ENCODE measurements at regions not wholly inside any gene's neighbourhood (a gene's known extent, or its start where the extent isn't known, plus 50 kb on each side); places are given as distances from the start of the nearest gene placed in this dataset.

- Mint-ChIP-seq H3K9me3 (no peaks in the 10 kb centered on the region), H3K27ac (no peak overlapping the region), H3K4me3 (no peak overlapping the region), H3K36me3 (no peaks in the 10 kb centered on the region), H3K27me3 (peaks cover 18 to 27% of the 10 kb centered on the region in 2 donors), H3K4me1 (peaks cover 0 to 6% of the 10 kb centered on the region in 2 donors)
- ATAC-seq (replicated peaks), result no peak
- no peak for DNase-seq
Measured at GRCh38 chr7:94295850-94296249, 98.8 kb upstream of the COL1A2 start.

- H3K9me3 Mint-ChIP-seq, result no peaks in the 10 kb centered on the region
- H3K4me1 Mint-ChIP-seq, result peaks cover 0 to 6% of the 10 kb centered on the region in 2 donors
- no peak overlapping the region for H3K27ac Mint-ChIP-seq
- no peaks in the 10 kb centered on the region for H3K36me3 Mint-ChIP-seq
- no peak overlapping the region for H3K4me3 Mint-ChIP-seq
- DNase-seq (no peak), ATAC-seq (replicated peaks) (no peak)
- peaks cover 20 to 26% of the 10 kb centered on the region in 2 donors for H3K27me3 Mint-ChIP-seq
Measured at GRCh38 chr7:94296881-94297280, 97.8 kb upstream of the COL1A2 start.

DNA sequence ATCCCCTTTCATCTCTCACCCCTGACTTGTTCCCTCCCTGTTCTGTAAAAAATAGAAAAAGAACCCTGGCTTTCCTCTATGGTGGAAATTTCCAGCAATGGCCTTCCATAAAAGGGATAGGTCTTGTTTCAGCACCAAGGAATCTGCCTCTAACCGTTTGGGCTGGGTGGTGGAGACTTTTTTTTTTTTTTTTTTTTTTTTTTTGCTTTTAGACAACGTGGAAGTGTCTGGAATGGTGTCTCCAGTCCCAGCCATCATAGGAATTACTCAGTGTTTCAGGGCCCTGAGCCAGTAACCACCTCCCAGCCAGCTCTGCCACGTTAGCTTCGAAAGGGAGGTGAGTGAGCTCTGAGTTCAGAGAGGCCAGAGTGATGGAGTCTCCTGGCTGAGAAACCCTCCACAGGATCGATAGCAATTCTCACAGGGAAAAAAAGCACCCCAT lies 97.3 kb upstream of the COL1A2 start:
- no peaks in the 10 kb centered on the region for H3K9me3 Mint-ChIP-seq

DNA sequence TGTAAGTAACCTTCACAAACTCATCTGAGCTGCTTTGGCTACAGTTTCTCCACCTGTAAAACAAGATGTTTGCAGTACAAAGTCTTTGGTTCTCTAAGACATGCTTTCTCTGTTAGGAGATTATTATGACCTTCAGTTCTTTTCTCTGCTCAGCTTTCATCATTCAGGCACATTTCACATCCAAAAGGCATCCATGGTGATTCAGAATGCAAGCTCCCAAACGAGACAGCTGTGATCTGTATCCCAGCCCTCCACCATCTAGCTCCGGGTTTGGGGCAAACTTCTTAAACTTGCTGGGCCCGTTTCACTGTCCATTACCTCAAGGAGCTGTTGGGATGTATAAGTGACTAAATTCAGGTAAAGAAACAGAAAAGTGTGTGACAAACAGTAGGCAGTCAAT lies 95.8 kb upstream of the COL1A2 start:
- Mint-ChIP-seq H3K36me3 (no peaks in the 10 kb centered on the region), H3K4me1 (peaks cover 2 to 6% of the 10 kb centered on the region in 2 donors), H3K27ac (no peak overlapping the region), H3K9me3 (no peaks in the 10 kb centered on the region), H3K4me3 (no peak overlapping the region), H3K27me3 (peaks cover 24 to 26% of the 10 kb centered on the region in 2 donors)
- ATAC-seq (replicated peaks) (no peak), DNase-seq (no peak)

More for the DNA sequence above, 97.3 kb upstream of the COL1A2 start:
- Mint-ChIP-seq H3K27me3 (peaks cover 18 to 24% of the 10 kb centered on the region in 2 donors), H3K4me3 (no peak overlapping the region), H3K4me1 (peaks cover 0 to 6% of the 10 kb centered on the region in 2 donors), H3K36me3 (no peaks in the 10 kb centered on the region), H3K27ac (no peak overlapping the region)
- no peak for ATAC-seq (replicated peaks)
- DNase-seq, result no peak

- Mint-ChIP-seq H3K27me3 (peaks cover 27 to 30% of the 10 kb centered on the region in 2 donors), H3K9me3 (peaks cover 3 to 4% of the 10 kb centered on the region in 2 donors), H3K4me1 (peaks cover 0 to 2% of the 10 kb centered on the region in 2 donors), H3K4me3 (no peak overlapping the region), H3K36me3 (no peaks in the 10 kb centered on the region), H3K27ac (no peak overlapping the region)
- DNase-seq (no peak), ATAC-seq (replicated peaks) (no peak)
Measured at GRCh38 chr7:94300176-94300835, 94.4 kb upstream of the COL1A2 start.

GRCh38 chr7:94301024-94301586 lies 93.6 kb upstream of the COL1A2 start:
- H3K36me3 Mint-ChIP-seq, result no peaks in the 10 kb centered on the region
- no peak overlapping the region for H3K27ac Mint-ChIP-seq
- H3K4me3 Mint-ChIP-seq, result no peak overlapping the region
- DNase-seq (no peak), ATAC-seq (replicated peaks) (no peak)
- H3K27me3 Mint-ChIP-seq, result peaks cover 27 to 34% of the 10 kb centered on the region in 2 donors
- peaks cover 0 to 2% of the 10 kb centered on the region in 2 donors for H3K4me1 Mint-ChIP-seq
- H3K9me3 Mint-ChIP-seq, result peaks cover 4 to 5% of the 10 kb centered on the region in 2 donors

- ATAC-seq (replicated peaks), result no peak
- Mint-ChIP-seq H3K4me3 (no peak overlapping the region), H3K27ac (no peak overlapping the region), H3K27me3 (peaks cover 36 to 38% of the 10 kb centered on the region in 2 donors), H3K4me1 (peaks cover 0 to 2% of the 10 kb centered on the region in 2 donors), H3K9me3 (peaks cover 7 to 8% of the 10 kb centered on the region in 2 donors), H3K36me3 (no peaks in the 10 kb centered on the region)
- DNase-seq, result no peak
Measured at GRCh38 chr7:94303118-94303517, 91.6 kb upstream of the COL1A2 start.

GRCh38 chr7:94303695-94304094 lies 91.0 kb upstream of the COL1A2 start:
- Mint-ChIP-seq H3K27ac (no peak overlapping the region), H3K4me3 (no peak overlapping the region), H3K27me3 (peaks cover 30 to 32% of the 10 kb centered on the region in 2 donors), H3K36me3 (no peaks in the 10 kb centered on the region), H3K9me3 (peaks cover 7 to 8% of the 10 kb centered on the region in 2 donors), H3K4me1 (peaks cover 0 to 2% of the 10 kb centered on the region in 2 donors)
- DNase-seq (no peak), ATAC-seq (replicated peaks) (no peak)

- peaks cover 31 to 33% of the 10 kb centered on the region in 2 donors for H3K27me3 Mint-ChIP-seq
- no peak for ATAC-seq (replicated peaks)
- peaks cover 0 to 2% of the 10 kb centered on the region in 2 donors for H3K4me1 Mint-ChIP-seq
- H3K4me3 Mint-ChIP-seq, result no peak overlapping the region
- no peaks in the 10 kb centered on the region for H3K36me3 Mint-ChIP-seq
- peaks cover 9 to 13% of the 10 kb centered on the region in 2 donors for H3K9me3 Mint-ChIP-seq
- no peak for DNase-seq
- no peak overlapping the region for H3K27ac Mint-ChIP-seq
Measured at GRCh38 chr7:94304878-94305277, 89.8 kb upstream of the COL1A2 start.

DNA sequence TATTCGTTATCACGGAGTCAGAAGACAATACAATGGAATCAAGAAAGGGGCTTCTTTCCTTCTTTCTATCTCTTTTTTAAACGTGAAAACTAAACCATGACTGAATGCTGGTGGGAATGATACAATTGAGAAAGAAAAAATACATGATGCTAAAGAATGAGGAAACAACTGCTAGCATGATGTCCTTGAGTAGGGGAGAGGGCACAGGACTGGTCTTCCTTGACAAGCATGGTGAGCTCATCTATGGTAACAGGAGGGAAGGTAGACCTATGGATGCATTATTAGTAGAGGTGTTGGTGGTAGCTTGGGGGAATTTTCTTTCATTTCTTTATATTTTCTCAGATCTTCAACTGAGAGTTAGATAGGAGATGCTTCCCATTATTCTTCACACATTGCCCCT lies 88.9 kb upstream of the COL1A2 start:
- DNase-seq, result no peak
- peaks cover 0 to 2% of the 10 kb centered on the region in 2 donors for H3K4me1 Mint-ChIP-seq
- no peaks in the 10 kb centered on the region for H3K36me3 Mint-ChIP-seq
- no peak overlapping the region for H3K27ac Mint-ChIP-seq
- H3K27me3 Mint-ChIP-seq, result peaks cover 31 to 33% of the 10 kb centered on the region in 2 donors
- no peak for ATAC-seq (replicated peaks)
- peaks cover 9 to 13% of the 10 kb centered on the region in 2 donors for H3K9me3 Mint-ChIP-seq
- H3K4me3 Mint-ChIP-seq, result no peak overlapping the region

GRCh38 chr7:94307399-94308048 lies 87.2 kb upstream of the COL1A2 start:
- H3K36me3 Mint-ChIP-seq, result no peaks in the 10 kb centered on the region
- DNase-seq (no peak), ATAC-seq (replicated peaks) (no peak)
- peaks cover 27 to 28% of the 10 kb centered on the region in 2 donors for H3K27me3 Mint-ChIP-seq
- H3K4me3 Mint-ChIP-seq, result no peak overlapping the region
- H3K27ac Mint-ChIP-seq, result no peak overlapping the region
- peaks cover 0 to 2% of the 10 kb centered on the region in 2 donors for H3K4me1 Mint-ChIP-seq
- peaks cover 9 to 13% of the 10 kb centered on the region in 2 donors for H3K9me3 Mint-ChIP-seq

DNA sequence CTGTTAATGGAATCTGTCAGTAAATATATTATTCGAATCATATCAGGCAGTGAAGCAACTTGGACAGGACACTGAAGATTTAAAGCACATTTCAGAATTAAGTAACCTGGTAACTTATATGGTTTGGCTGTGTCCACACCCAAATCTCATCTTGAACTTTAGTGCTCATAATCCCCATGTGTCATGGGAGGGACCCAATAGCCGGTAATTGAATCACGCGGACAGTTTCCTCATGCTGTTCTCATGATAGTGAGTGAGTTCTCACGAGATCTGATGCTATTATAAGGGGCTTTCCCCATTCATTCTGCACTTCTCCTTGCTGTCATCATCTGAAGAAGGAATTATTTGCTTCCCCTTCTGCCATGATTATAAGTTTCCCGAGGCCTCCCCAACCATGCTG lies 83.2 kb upstream of the COL1A2 start:
- no peaks in the 10 kb centered on the region for H3K4me1 Mint-ChIP-seq
- H3K36me3 Mint-ChIP-seq, result no peaks in the 10 kb centered on the region
- DNase-seq (no peak), ATAC-seq (replicated peaks) (no peak)
- no peak overlapping the region for H3K27ac Mint-ChIP-seq
- no peak overlapping the region for H3K4me3 Mint-ChIP-seq
- peaks cover 16 to 23% of the 10 kb centered on the region in 2 donors for H3K27me3 Mint-ChIP-seq
- H3K9me3 Mint-ChIP-seq, result peaks cover 4 to 9% of the 10 kb centered on the region in 2 donors

DNA sequence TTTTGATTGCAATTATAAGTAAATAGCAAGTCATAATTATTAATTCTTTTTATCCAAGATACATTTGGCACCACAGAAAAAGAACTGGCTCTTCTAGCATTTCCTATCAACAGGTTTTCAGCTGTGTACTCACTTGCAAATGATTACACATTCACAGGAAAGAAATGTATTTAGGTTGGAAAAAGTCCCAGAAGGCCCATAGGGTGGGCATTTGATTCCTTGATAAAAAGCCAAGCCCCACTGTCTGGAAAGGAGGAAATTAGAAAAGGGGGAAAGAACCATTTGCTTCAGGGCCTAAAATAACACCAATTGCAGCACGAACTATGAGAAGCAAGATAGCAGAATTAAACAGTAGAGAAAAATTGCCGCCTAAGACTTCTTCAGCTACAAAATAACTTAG lies 80.8 kb upstream of the COL1A2 start:
- DNase-seq, result no peak
- no peak for ATAC-seq (replicated peaks)
- H3K27me3 Mint-ChIP-seq, result peaks cover 8 to 11% of the 10 kb centered on the region in 2 donors
- no peak overlapping the region for H3K27ac Mint-ChIP-seq
- H3K36me3 Mint-ChIP-seq, result no peaks in the 10 kb centered on the region
- peaks cover 2 to 5% of the 10 kb centered on the region in 2 donors for H3K9me3 Mint-ChIP-seq
- H3K4me1 Mint-ChIP-seq, result no peaks in the 10 kb centered on the region
- H3K4me3 Mint-ChIP-seq, result no peak overlapping the region

GRCh38 chr7:94314413-94315410 lies 80.0 kb upstream of the COL1A2 start:
- DNase-seq, result no peak

More at GRCh38 chr7:94314413-94315410, 80.0 kb upstream of the COL1A2 start:
- H3K4me1 Mint-ChIP-seq, result no peaks in the 10 kb centered on the region
- H3K4me3 Mint-ChIP-seq, result no peak overlapping the region
- peaks cover 2 to 7% of the 10 kb centered on the region in 2 donors for H3K27me3 Mint-ChIP-seq
- no peak for ATAC-seq (replicated peaks)
- H3K27ac Mint-ChIP-seq, result no peak overlapping the region
- H3K9me3 Mint-ChIP-seq, result peaks cover 1 to 3% of the 10 kb centered on the region in 2 donors
- H3K36me3 Mint-ChIP-seq, result no peaks in the 10 kb centered on the region
